H1 (cell line): ENCODE measurements at regions not wholly inside any gene's neighbourhood (a gene's known extent, or its start where the extent isn't known, plus 50 kb on each side); places are given as distances from the start of the nearest gene placed in this dataset.

Source experiments
- CTCF ChIA-PET: fragments of 300-600 bp; sonication (Branson Sonifier 250); formaldehyde crosslinking; loops from one replicate; lab custom pipeline; 2021; ENCODE audit not compliant: partially characterized antibody; lab: Charles Lee
- POLR2A ChIA-PET: fragments of 300-600 bp; sonication (Branson Sonifier 250); formaldehyde crosslinking; loops from one replicate; lab custom pipeline; 2021; ENCODE audit warnings: inconsistent platforms; ENCODE audit not compliant: partially characterized antibody; lab: Charles Lee
- DNase-seq, 2 experiments: peaks; one replicate each; pipeline versions ENCODE4 v3.0.0 to v3.0.0-alpha.2; 2010 to 2022; ENCODE audit warnings: low spot score in 2 of 2, low read depth in 1 of 2, mixed read lengths in 1 of 2
- FAIRE-seq: peaks from 2 replicates; lab custom pipeline; 2011; peaks lifted over from hg19 to GRCh38; lab: Jason Lieb, UNC
- H2AFZ ChIP-seq: 2 replicates; pipeline ENCODE4 v1.8.1; 2012; ENCODE audit warnings: low read length, inconsistent platforms
- H2AK5ac ChIP-seq: 2 replicates; pipeline ENCODE4 v1.6.1; 2013; ENCODE audit warnings: low read depth, low read length
- H2BK120ac ChIP-seq: replicated peaks from 2 replicates; pipeline ENCODE3; 2013; ENCODE audit warnings: low read depth, low read length, inconsistent platforms
- H2BK12ac ChIP-seq: 2 replicates; pipeline ENCODE4 v1.6.1; 2013; ENCODE audit warnings: low read depth, low read length
- H2BK15ac ChIP-seq: 2 replicates; pipeline ENCODE4 v1.6.1; 2013; ENCODE audit warnings: low read length
- H2BK20ac ChIP-seq: 2 replicates; pipeline ENCODE4 v1.6.1; 2013; ENCODE audit warnings: low read length
- H2BK5ac ChIP-seq: 2 replicates; pipeline ENCODE4 v1.6.1; 2013; ENCODE audit warnings: low read depth, low read length
- H3K14ac ChIP-seq: 2 replicates; pipeline ENCODE4 v1.6.1; 2013; ENCODE audit warnings: inconsistent platforms; ENCODE audit not compliant: insufficient read length
- H3K18ac ChIP-seq: 2 replicates; pipeline ENCODE4 v1.6.1; 2013; ENCODE audit warnings: low read length; ENCODE audit errors: extremely low read depth
- H3K23ac ChIP-seq: 2 replicates; pipeline ENCODE4 v1.6.1; 2013; ENCODE audit warnings: inconsistent platforms; ENCODE audit not compliant: insufficient read length
- H3K23me2 ChIP-seq: 2 replicates; pipeline ENCODE4 v1.6.1; 2013; ENCODE audit warnings: low read depth, low read length
- H3K27ac ChIP-seq: 2 replicates; pipeline ENCODE4 v1.6.1; 2011; ENCODE audit warnings: low read depth, low read length, inconsistent platforms
- H3K27me3 ChIP-seq, 4 experiments: replicated peaks in 1 of 4; 1 replicate in 1 of 4; 2 replicates in 3 of 4; pipeline versions ENCODE4 v1.6.1 to v1.8.1; 2011 to 2013; ENCODE audit warnings: low read length in 3 of 4, mild to moderate bottlenecking in 3 of 4, inconsistent platforms in 2 of 4, mixed read lengths in 2 of 4, moderate library complexity in 1 of 4; ENCODE audit not compliant: control insufficient read depth in 3 of 4, insufficient read depth in 3 of 4; ENCODE audit errors: extremely low read depth in 1 of 4
- H3K36me3 ChIP-seq, 4 experiments: 2 replicates each; pipeline versions ENCODE4 v1.6.1 to v1.8.1; 2011 to 2013; ENCODE audit warnings: mild to moderate bottlenecking in 4 of 4, low read length in 3 of 4, moderate library complexity in 2 of 4, control low read depth in 1 of 4, inconsistent platforms in 1 of 4; ENCODE audit not compliant: insufficient read depth in 4 of 4, control insufficient read depth in 2 of 4
- H3K4ac ChIP-seq: replicated peaks from 2 replicates; pipeline ENCODE3; 2013; ENCODE audit warnings: low read length, low read depth, mixed read lengths, inconsistent platforms; ENCODE audit not compliant: insufficient read length
- H3K4me1 ChIP-seq, 4 experiments: replicated peaks in 1 of 4; 1 replicate in 1 of 4; 2 replicates in 3 of 4; pipeline versions ENCODE4 v1.6.1 to v1.8.1; 2011 to 2013; ENCODE audit warnings: low read length in 3 of 4, inconsistent platforms in 2 of 4, mixed read lengths in 1 of 4; ENCODE audit not compliant: insufficient read depth in 4 of 4, control insufficient read depth in 3 of 4
- H3K4me2 ChIP-seq, 2 experiments: 2 replicates each; pipeline versions ENCODE4 v1.6.1 to v1.8.1; 2011 to 2013; ENCODE audit warnings: low read depth in 2 of 2, low read length in 2 of 2, control low read depth in 1 of 2, inconsistent platforms in 1 of 2, mild to moderate bottlenecking in 1 of 2; ENCODE audit not compliant: insufficient read depth in 1 of 2
- H3K4me3 ChIP-seq, 4 experiments: fragments of 200-600, 300-600 bp in 1 of 4; sonication (generic), shearing (Covaris generic), sonication (Bioruptor Twin) in 1 of 4; 2 replicates each; pipeline versions ENCODE4 v1.5.1 to v1.8.1; 2011 to 2016; ENCODE audit warnings: low read length in 4 of 4, low read depth in 3 of 4, control low read depth in 2 of 4, inconsistent platforms in 2 of 4, mild to moderate bottlenecking in 2 of 4, mixed read lengths in 1 of 4, moderate library complexity in 1 of 4; ENCODE audit not compliant: insufficient read depth in 2 of 4; ENCODE audit errors: extremely low read depth in 1 of 4
- H3K56ac ChIP-seq: replicated peaks from 2 replicates; pipeline ENCODE3; 2013; ENCODE audit warnings: low read depth, mild to moderate bottlenecking, mixed read lengths, low read length, inconsistent platforms; ENCODE audit not compliant: insufficient read length
- H3K79me1 ChIP-seq: 2 replicates; pipeline ENCODE4 v1.6.1; 2013; ENCODE audit warnings: low read depth, low read length, control low read depth
- H3K79me2 ChIP-seq, 2 experiments: 2 replicates each; pipeline versions ENCODE4 v1.6.1 to v1.8.1; 2012 to 2013; ENCODE audit warnings: low read length in 2 of 2, mild to moderate bottlenecking in 2 of 2, inconsistent platforms in 1 of 2; ENCODE audit not compliant: insufficient read depth in 2 of 2, control insufficient read depth in 1 of 2
- H3K9ac ChIP-seq, 4 experiments: replicated peaks in 1 of 4; 1 replicate in 1 of 4; 2 replicates in 3 of 4; pipeline versions ENCODE4 v1.6.1 to v1.8.1; 2011 to 2013; ENCODE audit warnings: low read depth in 3 of 4, low read length in 3 of 4, control low read depth in 2 of 4, mild to moderate bottlenecking in 2 of 4, moderate library complexity in 2 of 4, inconsistent platforms in 1 of 4; ENCODE audit errors: extremely low read depth in 1 of 4
- H3K9me3 ChIP-seq, 2 experiments: 2 replicates each; pipeline versions ENCODE4 v1.6.1 to v1.8.1; 2012 to 2013; ENCODE audit warnings: mild to moderate bottlenecking in 2 of 2, moderate library complexity in 2 of 2, control low read depth in 1 of 2, inconsistent platforms in 1 of 2, low read depth in 1 of 2, low read length in 1 of 2, mixed read lengths in 1 of 2; ENCODE audit not compliant: insufficient read depth in 2 of 2
- H4K20me1 ChIP-seq, 2 experiments: replicated peaks in 1 of 2; 2 replicates each; pipeline versions ENCODE3 to v1.8.1; 2011 to 2013; ENCODE audit warnings: inconsistent platforms in 2 of 2, low read length in 2 of 2, mild to moderate bottlenecking in 1 of 2; ENCODE audit not compliant: insufficient read depth in 2 of 2, control insufficient read depth in 1 of 2
- H4K5ac ChIP-seq: 2 replicates; pipeline ENCODE4 v1.6.1; 2013; ENCODE audit warnings: low read length, low read depth, mixed read lengths, inconsistent platforms; ENCODE audit not compliant: insufficient read length
- H4K8ac ChIP-seq: 2 replicates; pipeline ENCODE4 v1.8.0; 2013; ENCODE audit warnings: mild to moderate bottlenecking, moderate library complexity, low read length, inconsistent platforms; ENCODE audit not compliant: insufficient read depth; ENCODE audit errors: extremely low read depth
- H4K91ac ChIP-seq: replicated peaks from 2 replicates; pipeline ENCODE3; 2013; ENCODE audit warnings: low read length, mixed read lengths, inconsistent platforms; ENCODE audit not compliant: insufficient read length
- CHD2 ChIP-seq: IDR thresholded peaks from 2 replicates; pipeline ENCODE4 v1.6.1; 2012; ENCODE audit warnings: low read length, improper control_type of control experiment
- WGBS, 2 experiments: shearing (Covaris generic) in 1 of 2; methylation state at CpG; one replicate each; pipeline versions ENCODE4 v1.1.6 to v1.1.7; 2013 to 2015; ENCODE audit warnings: low lambda C conversion rate in 2 of 2, mixed read lengths in 2 of 2, inconsistent platforms in 1 of 2, low coverage in 1 of 2, missing lambda C conversion rate in 1 of 2; ENCODE audit not compliant: insufficient replicate concordance in 2 of 2, insufficient coverage in 1 of 2, insufficient read length in 1 of 2; ENCODE audit errors: extremely low coverage in 1 of 2, missing lambda C conversion rate in 1 of 2; 5-methylcytosine and 5-hydroxymethylcytosine counted together

- Histone ChIP-seq H3K27ac (no peak overlapping the region), H4K91ac (no peak overlapping the region), H3K56ac (peak overlapping the region; percentile 78), H3K18ac (no peak overlapping the region), H3K36me3 (no peaks in the 10 kb centered on the region), H3K4me2 (no peak overlapping the region), H2BK5ac (no peak overlapping the region), H3K27me3 (no peaks in the 10 kb centered on the region), H3K9ac (no peak overlapping the region), H2AK5ac (no peak overlapping the region), H3K79me1 (no peaks in the 10 kb centered on the region), H3K79me2 (no peaks in the 10 kb centered on the region; a peak in 1 of 4 replicates), H2AFZ (no peak overlapping the region), H3K23me2 (no peaks in the 10 kb centered on the region), H2BK120ac (no peak overlapping the region), H3K14ac (no peak overlapping the region), H3K4me1 (no peaks in the 10 kb centered on the region), H3K4me3 (no peak overlapping the region), H3K9me3 (no peaks in the 10 kb centered on the region), H3K23ac (no peak overlapping the region), H3K4ac (no peak overlapping the region), H2BK20ac (no peak overlapping the region; the same call in 1 of the 2 replicates), H4K5ac (no peak overlapping the region), H2BK15ac (no peak overlapping the region), H4K20me1 (no peaks in the 10 kb centered on the region), H2BK12ac (no peak overlapping the region), H4K8ac (no peak overlapping the region)
- no peak for TF ChIP-seq CHD2
- DNase-seq (no peak), FAIRE-seq (no peak)
- ChIA-PET CTCF (interaction anchor here (1.0 to 1.9 kb wide), 3 partner anchors 11 to 122 kb away, joined by 3 to 6 read pairs (median 4); no protein-coding TSS in a partner anchor), POLR2A (no interaction called here)
- WGBS, 2 experiments = 84% methylated on average over 3 of the region's 3 CpGs; no CpG with 5 or more reads in 1 of the 2 experiments
Observed at GRCh38 chr4:84392951-84393590, 106.0 kb downstream of the NKX6-1 start.
